GM23338 (cell line): ENCODE measurements at regions not wholly inside any gene's neighbourhood (a gene's known extent, or its start where the extent isn't known, plus 50 kb on each side); places are given as distances from the start of the nearest gene placed in this dataset.

Experiments used
- ATAC-seq: fragments of 200-7000 bp; cut with Tn5 transposase; 3 replicates; pipeline ENCODE4 v1.9.1; 2020
- DNase-seq: peaks from one replicate; pipeline ENCODE4 v3.0.0-alpha.2; 2015; ENCODE audit warnings: low spot score
- H2AFZ ChIP-seq: fragments of 200-600 bp; sonication (generic); 2 replicates; pipeline ENCODE4 v1.8.0; 2016; ENCODE audit warnings: antibody characterized with exemption, mild to moderate bottlenecking, moderate library complexity
- H3F3A ChIP-seq: fragments of 200-600 bp; sonication (generic); replicated peaks from 2 replicates; pipeline ENCODE4 v1.8.0; 2017; ENCODE audit warnings: antibody characterized with exemption, mixed run types, low read depth
- H3K27ac ChIP-seq: fragments of 200-600 bp; sonication (generic); 2 replicates; pipeline ENCODE4 v1.6.1; 2016; ENCODE audit warnings: low read depth
- H3K27me3 ChIP-seq: fragments of 200-600 bp; sonication (generic); 2 replicates; pipeline ENCODE4 v1.8.0; 2016; ENCODE audit warnings: mild to moderate bottlenecking, mixed run types, moderate library complexity; ENCODE audit not compliant: insufficient read depth
- H3K36me3 ChIP-seq: fragments of 200-600 bp; sonication (generic); 2 replicates; pipeline ENCODE4 v1.8.0; 2016; ENCODE audit warnings: mild to moderate bottlenecking; ENCODE audit not compliant: insufficient read depth
- H3K4me1 ChIP-seq: fragments of 200-600 bp; sonication (generic); 2 replicates; pipeline ENCODE4 v1.8.0; 2016; ENCODE audit warnings: mild to moderate bottlenecking, moderate library complexity; ENCODE audit not compliant: insufficient read depth
- H3K4me2 ChIP-seq: fragments of 200-600 bp; sonication (generic); 2 replicates; pipeline ENCODE4 v1.7.1; 2017; ENCODE audit warnings: mixed run types
- H3K4me3 ChIP-seq: fragments of 200-600 bp; sonication (generic); 2 replicates; pipeline ENCODE4 v1.6.1; 2016; ENCODE audit warnings: mixed run types
- H3K79me2 ChIP-seq: fragments of 200-600 bp; sonication (generic); replicated peaks from 2 replicates; pipeline ENCODE4 v1.8.0; 2017; ENCODE audit warnings: mild to moderate bottlenecking; ENCODE audit not compliant: insufficient read depth
- H3K9me2 ChIP-seq: fragments of 200-600 bp; sonication (generic); 2 replicates; pipeline ENCODE4 v1.8.0; 2017; ENCODE audit not compliant: insufficient read depth
- H4K20me1 ChIP-seq: fragments of 200-600 bp; sonication (generic); replicated peaks from 2 replicates; pipeline ENCODE4 v1.8.0; 2017; ENCODE audit warnings: mild to moderate bottlenecking; ENCODE audit not compliant: insufficient read depth
- H3K27ac Mint-ChIP-seq: 2 replicates; pipeline ENCODE4 v1.8.0; 2020; ENCODE audit warnings: inconsistent platforms, mild to moderate bottlenecking, moderate library complexity, mixed read lengths
- H3K27me3 Mint-ChIP-seq: 3 replicates; pipeline ENCODE4 v1.8.0; 2022; ENCODE audit warnings: low read depth, mild to moderate bottlenecking, moderate library complexity, mixed read lengths, inconsistent platforms; ENCODE audit not compliant: insufficient read depth, poor library complexity
- H3K36me3 Mint-ChIP-seq: 3 replicates; pipeline ENCODE4 v1.8.0; 2021; ENCODE audit warnings: low read depth, mild to moderate bottlenecking, inconsistent platforms, moderate library complexity, mixed read lengths
- H3K4me1 Mint-ChIP-seq: 3 replicates; pipeline ENCODE4 v1.8.0; 2020; ENCODE audit warnings: mild to moderate bottlenecking, inconsistent platforms, mixed read lengths
- H3K4me3 Mint-ChIP-seq: 3 replicates; pipeline ENCODE4 v1.8.0; 2021; ENCODE audit warnings: moderate library complexity, mild to moderate bottlenecking, inconsistent platforms, mixed read lengths
- H3K9me3 Mint-ChIP-seq: 3 replicates; pipeline ENCODE4 v1.8.0; 2020; ENCODE audit warnings: moderate library complexity, mild to moderate bottlenecking, inconsistent platforms, mixed read lengths
- CREB1 ChIP-seq: fragments of 250-450 bp; sonication (Bioruptor Pico); IDR thresholded peaks from 2 replicates; pipeline ENCODE4 v1.5.0; 2020; ENCODE audit warnings: low read depth, mild to moderate bottlenecking, moderate library complexity
- CTCF ChIP-seq, 2 experiments: fragments of 200-600 bp in 1 of 2; sonication (generic) in 1 of 2; conservative IDR thresholded peaks; 2 replicates each; pipeline versions ENCODE4 v1.5.1 to v1.6.1; 2016 to 2017; ENCODE audit warnings: antibody characterized with exemption in 2 of 2, low read depth in 2 of 2, mild to moderate bottlenecking in 2 of 2, moderate library complexity in 1 of 2
- ETS1 ChIP-seq: IDR thresholded peaks from 2 replicates; pipeline ENCODE4 v1.6.1; 2016; ENCODE audit warnings: antibody characterized with exemption
- EZH2 ChIP-seq: fragments of 200-600 bp; sonication (generic); IDR thresholded peaks from one replicate; pipeline ENCODE4 v1.8.0; 2017; ENCODE audit warnings: antibody characterized with exemption, mild to moderate bottlenecking, low read depth; ENCODE audit not compliant: unreplicated experiment
- EZH2phosphoT487 ChIP-seq: fragments of 200-600 bp; sonication (generic); IDR thresholded peaks from one replicate; pipeline ENCODE4 v1.8.1; 2018; ENCODE audit warnings: antibody characterized with exemption; ENCODE audit not compliant: unreplicated experiment
- JUNB ChIP-seq: IDR thresholded peaks from one replicate; pipeline ENCODE4 v1.6.1; 2016; ENCODE audit warnings: antibody characterized with exemption; ENCODE audit not compliant: unreplicated experiment
- NANOG ChIP-seq: IDR thresholded peaks from 2 replicates; pipeline ENCODE4 v1.6.1; 2016; ENCODE audit warnings: antibody characterized with exemption, borderline replicate concordance
- POLR2AphosphoS5 ChIP-seq: IDR thresholded peaks from 2 replicates; pipeline ENCODE4 v1.6.1; 2016; ENCODE audit warnings: antibody characterized with exemption, low read depth
- REST ChIP-seq: IDR thresholded peaks from one replicate; pipeline ENCODE4 v1.6.1; 2018; ENCODE audit warnings: antibody characterized with exemption; ENCODE audit not compliant: unreplicated experiment
- STAT1 ChIP-seq: IDR thresholded peaks from one replicate; pipeline ENCODE4 v1.6.1; 2016; ENCODE audit warnings: antibody characterized with exemption; ENCODE audit not compliant: unreplicated experiment
- ZNF114 ChIP-seq: fragments of 250-450 bp; sonication (Bioruptor Pico); IDR thresholded peaks from 2 replicates; pipeline ENCODE4 v1.5.0; 2020; ENCODE audit warnings: mild to moderate bottlenecking, moderate library complexity
- ZNF331 ChIP-seq: fragments of 250-450 bp; sonication (Bioruptor Pico); IDR thresholded peaks from 2 replicates; pipeline ENCODE4 v1.5.0; 2020; ENCODE audit warnings: low read depth, mild to moderate bottlenecking, moderate library complexity
- ZNF462 ChIP-seq: fragments of 250-450 bp; sonication (Bioruptor Pico); IDR thresholded peaks from 2 replicates; pipeline ENCODE4 v1.5.0; 2020; ENCODE audit warnings: mild to moderate bottlenecking, moderate library complexity

- no peaks in the 10 kb centered on the region for H3K9me3 Mint-ChIP-seq
- H3K27ac Mint-ChIP-seq: no peak overlapping the region
- Histone ChIP-seq H3K36me3 (no peaks in the 10 kb centered on the region), H3F3A (no peaks in the 10 kb centered on the region), H3K79me2 (no peaks in the 10 kb centered on the region), H3K27ac (no peak overlapping the region), H4K20me1 (no peaks in the 10 kb centered on the region), H3K27me3 (no peaks in the 10 kb centered on the region), H3K4me2 (no peak overlapping the region), H3K9me2 (no peaks in the 10 kb centered on the region), H3K4me1 (no peaks in the 10 kb centered on the region), H2AFZ (no peak overlapping the region), H3K4me3 (no peak overlapping the region)
- ATAC-seq (no peak), DNase-seq (no peak)
- no peak overlapping the region for H3K4me3 Mint-ChIP-seq
- TF ChIP-seq NANOG: no peak
- TF ChIP-seq ZNF331 (CRISPR knock-in tag): no peak
- no peak for TF ChIP-seq EZH2
- no peak for TF ChIP-seq CREB1 (CRISPR knock-in tag)
- TF ChIP-seq POLR2AphosphoS5: no peak
- no peak for TF ChIP-seq STAT1
- no peak for TF ChIP-seq ZNF462 (CRISPR knock-in tag)
- TF ChIP-seq CTCF (conservative IDR thresholded peaks at IDR 0.05; ENCODE audit: low read depth in 2 of 2): no peak
- no peak for TF ChIP-seq EZH2phosphoT487
- TF ChIP-seq JUNB: no peak
- TF ChIP-seq ETS1: no peak
- no peak for TF ChIP-seq ZNF114 (CRISPR knock-in tag)
- TF ChIP-seq REST: no peak
- no peaks in the 10 kb centered on the region; the same call in 2 of the 3 replicates for H3K4me1 Mint-ChIP-seq
- H3K36me3 Mint-ChIP-seq: no peaks in the 10 kb centered on the region
- peaks cover 2% of the 10 kb centered on the region for H3K27me3 Mint-ChIP-seq
Observed at GRCh38 chr16:86778108-86778745, 199.9 kb downstream of the FOXL1 start.
